Activated CD4-positive, alpha-beta T cell treated with anti-CD3 and anti-CD28 coated beads, Interleukin-2, amount 50 U/mL, for 4 hours (primary cell): ENCODE measurements at regions not wholly inside any gene's neighbourhood (a gene's known extent, or its start where the extent isn't known, plus 50 kb on each side); places are given as distances from the start of the nearest gene placed in this dataset.

ENCODE experiments used
- DNase-seq, 2 experiments: peaks; one replicate each; pipeline ENCODE4 v3.0.0-alpha.2; 2020

DNA sequence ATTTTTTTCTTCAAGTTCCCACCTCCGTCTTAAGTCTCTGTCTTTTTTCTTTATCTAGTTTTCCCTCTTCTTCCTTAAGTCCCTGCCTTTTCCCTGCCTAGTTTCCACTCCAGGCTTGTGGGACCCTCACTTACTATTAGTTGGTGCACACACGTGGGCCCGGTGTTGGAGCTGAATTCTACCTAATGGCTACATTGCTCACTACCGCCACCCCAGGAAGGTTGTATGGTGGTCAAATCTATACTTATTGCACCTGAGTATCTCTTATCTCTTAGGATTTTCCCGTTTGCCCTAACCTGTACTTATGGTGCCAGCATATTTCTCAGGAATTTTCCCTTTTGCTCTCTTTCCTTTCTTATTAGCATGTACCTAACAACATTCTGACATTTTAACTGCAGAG, 692.8 kb downstream of the EPM2A start:
- no peak for DNase-seq

DNA sequence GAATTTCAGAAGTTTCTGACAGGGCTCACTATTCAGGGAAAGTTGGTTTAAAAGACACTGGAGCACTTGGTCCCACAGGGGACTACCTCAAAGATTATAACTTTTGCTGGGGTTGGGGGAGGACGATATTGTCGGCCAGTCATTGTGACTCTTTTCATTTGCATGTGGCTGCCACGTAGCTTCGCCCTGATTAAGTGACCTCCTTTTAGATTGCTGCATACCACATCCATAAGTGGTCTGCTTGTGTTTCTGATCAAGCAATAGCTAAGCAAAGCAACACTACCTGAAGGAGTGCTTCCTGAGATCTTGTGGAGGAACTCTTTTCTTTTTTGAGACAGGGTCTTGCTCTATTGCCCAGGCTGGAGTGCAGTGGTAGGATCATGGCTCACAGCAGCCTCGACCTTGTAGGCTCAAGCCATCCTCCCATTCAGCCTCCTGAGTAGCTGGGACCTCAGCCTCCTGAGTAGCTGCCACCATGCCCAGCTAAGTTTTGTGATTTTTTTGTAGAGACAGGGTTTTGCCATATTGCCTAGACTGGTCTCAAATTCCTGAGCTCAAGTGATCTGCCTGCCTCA, 691.3 kb downstream of the EPM2A start:
- DNase-seq, result no peak

DNA sequence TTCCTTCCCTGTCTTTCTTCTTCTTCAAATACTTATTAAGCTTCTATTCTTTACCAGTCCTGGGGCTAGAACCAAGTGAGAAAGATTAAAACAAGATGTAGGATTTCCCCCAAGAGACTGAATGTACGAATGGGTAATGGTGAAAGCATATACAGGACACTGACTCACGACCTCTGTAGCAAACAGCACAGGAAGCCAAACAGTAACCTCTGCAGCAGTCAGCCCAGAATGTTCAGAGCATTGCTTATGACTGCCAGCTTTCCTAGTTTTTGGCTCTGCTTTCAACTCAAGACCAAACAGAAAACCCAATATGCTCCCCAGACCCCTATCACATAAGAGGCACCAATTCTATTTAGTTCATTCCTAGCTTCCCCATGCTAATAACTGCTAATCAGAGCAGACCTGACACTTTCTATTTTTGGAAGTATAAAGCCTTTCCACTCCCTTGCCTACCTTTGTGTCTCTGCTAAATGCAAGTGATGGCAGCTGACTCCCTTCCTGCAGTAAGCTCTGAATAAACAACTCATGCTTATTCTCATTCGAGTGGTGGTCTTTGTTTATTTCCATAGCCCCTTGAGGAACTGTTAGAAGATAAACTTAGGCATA, 690.6 kb downstream of the EPM2A start:
- no peak for DNase-seq

DNA sequence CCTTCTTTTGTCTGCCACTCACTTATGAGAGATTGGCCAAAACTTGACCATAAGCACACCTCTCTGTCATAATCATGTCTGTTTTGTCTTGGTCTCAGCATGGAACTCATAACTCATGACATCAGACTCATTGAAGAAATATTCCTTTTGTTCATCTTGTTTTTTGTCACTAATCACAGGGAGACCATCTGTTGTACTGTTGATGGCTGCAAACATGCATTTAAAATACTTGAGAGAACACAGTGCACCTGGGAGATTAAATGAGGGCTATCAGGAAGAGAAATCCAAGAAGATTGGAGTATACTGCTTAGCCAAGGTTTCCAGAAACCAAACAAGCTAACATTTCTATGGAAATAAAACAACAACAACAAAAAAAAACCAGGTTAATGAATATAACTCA, 689.7 kb downstream of the EPM2A start:
- no peak for DNase-seq

DNA sequence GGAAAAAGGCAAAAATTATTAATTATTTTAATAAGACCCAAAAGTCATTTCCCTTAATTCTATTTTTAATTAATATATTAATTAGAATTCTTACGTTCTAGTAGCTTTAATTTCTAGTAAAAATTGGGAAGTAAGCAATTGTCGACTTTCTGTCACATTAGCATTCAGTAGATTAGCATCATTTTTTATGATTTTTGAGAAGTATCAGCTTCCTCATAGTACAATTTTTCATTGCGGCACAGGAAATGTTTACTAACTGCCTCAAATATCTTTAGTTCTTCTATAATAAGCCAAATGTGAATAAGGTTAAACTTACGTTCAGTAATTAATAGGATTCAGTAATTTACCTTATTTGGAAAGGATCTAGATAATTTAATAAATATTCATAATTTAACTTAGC, 687.4 kb downstream of the EPM2A start:
- DNase-seq, result no peak

DNA sequence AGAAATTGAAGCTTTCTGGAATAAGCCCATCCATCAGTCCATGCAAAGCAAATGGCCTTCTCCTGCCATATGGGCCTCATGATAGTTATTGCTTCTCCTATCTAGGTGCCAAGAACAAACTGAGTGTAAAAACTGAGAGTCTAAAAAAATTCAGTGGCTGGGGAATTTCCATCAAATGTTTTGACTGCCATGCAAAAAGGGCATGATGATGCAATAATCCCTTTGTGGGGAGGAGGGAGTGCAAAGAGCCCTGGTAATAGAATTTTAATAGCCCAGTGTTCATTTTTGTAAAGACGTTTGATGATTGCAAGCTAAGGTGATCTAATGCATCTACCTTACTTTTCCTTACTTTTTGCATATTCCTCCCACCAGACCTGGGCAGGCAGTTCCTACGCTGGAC, 683.7 kb downstream of the EPM2A start:
- no peak for DNase-seq

DNA sequence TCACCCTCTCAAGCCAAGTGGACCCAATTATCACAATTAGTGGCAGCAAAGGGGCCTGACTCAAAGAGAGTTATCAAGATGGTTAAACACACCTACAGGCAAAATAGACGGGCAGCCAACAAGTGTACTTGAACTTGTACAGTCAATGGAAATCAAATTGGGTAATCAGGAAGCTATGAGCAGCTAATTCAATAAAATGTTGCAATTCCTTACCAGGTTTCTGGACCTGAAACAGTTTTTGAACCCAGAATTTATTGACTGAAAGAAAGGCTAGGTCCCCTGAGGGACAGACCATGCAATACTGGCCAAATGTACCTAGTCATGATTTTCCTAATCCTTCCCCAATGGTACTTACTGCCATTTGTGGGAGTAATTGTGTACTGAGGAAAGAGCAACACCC, 679.8 kb downstream of the EPM2A start:
- no peak for DNase-seq

DNA sequence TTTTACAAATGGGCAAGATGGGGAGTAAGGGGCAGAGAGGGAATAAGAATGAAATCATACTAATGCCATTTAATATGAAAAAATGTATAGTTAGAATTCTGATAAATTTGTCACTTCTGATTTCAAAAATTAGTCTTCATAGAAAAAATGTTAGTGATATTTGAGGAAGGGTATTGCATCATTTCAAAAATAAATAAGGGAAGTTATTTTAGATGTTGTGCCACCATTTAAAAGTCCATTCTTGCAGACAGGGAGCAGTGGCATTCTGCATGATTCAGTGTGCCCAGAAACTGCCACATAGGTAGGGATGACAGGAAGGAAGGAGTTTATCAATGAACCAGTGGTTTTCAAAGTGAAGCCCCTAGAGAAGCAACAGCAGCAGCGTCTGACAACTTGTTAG, 674.6 kb downstream of the EPM2A start:
- no peak for DNase-seq

DNA sequence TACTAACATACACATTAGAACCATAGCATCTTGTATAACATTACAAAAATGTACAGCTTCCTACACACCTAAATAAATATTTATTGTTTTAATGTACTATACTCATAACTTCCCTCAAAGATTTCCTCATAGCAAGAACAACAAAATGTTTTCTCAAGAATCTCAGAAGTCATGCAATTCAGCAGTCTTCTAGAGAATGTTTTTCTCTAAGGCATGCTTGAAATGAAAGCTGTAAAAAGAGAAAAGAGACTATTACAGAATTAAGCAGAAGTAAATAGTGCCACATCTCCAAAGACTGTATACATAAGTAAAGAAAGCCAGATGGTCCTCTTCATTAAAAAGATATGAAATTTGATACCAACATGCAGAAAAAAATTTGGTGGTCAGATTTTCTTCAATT, 672.2 kb downstream of the EPM2A start:
- DNase-seq, result no peak

DNA sequence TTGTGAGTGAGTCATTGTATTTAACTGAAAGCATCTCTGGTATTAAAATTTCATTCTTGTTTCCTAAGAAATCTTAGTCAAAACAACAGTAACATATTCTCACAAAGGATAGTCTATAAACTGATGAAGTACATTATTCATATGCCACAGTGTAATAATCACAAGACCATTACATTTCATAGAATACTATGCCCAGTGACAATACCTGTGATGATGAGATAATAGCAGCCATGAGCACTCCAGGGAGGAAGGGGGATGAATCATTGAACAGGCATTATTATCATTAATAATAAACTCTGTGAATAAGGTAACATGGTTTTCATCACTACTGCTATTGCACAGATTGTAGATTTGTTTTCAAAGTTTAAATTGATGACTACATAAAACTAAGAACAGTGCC, 667.9 kb downstream of the EPM2A start:
- DNase-seq, result no peak

DNA sequence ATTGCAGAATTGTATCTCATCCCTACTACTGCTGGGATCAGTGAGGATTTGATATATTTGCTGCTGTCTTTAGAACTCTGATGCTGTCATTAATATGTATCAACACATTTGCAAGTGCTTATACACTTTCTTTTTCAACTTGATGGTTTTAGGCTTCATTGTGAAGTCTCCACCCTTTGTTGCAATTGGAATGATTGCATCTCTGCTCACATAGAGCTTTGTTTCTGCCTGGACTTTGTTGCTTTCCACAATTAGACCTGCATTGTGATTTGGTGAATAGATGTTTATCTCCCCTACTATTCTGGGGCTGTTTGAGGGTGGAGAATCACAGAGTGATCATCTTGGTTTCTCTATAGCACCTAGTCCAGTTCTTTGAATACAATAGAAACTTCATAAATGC, 666.7 kb downstream of the EPM2A start:
- DNase-seq, result no peak

DNA sequence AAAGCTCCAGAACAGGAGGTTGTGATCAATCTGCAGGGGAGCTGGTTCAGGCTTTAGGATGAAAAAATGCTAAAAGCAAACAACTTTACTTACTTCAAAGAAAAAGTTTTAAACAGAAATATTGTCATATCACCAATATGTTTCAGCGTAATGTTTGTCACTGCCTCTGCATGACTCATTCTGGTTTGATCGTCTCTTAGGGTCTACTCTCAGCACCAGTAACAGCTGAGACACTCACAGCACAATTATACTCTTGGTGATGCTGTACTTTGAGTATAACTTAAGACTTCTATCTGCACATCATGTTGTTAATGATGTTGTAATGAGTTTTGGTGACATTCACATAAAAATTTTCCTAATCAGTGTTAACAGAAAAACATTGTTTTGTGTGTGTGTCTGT, 665.4 kb downstream of the EPM2A start:
- no peak for DNase-seq

DNA sequence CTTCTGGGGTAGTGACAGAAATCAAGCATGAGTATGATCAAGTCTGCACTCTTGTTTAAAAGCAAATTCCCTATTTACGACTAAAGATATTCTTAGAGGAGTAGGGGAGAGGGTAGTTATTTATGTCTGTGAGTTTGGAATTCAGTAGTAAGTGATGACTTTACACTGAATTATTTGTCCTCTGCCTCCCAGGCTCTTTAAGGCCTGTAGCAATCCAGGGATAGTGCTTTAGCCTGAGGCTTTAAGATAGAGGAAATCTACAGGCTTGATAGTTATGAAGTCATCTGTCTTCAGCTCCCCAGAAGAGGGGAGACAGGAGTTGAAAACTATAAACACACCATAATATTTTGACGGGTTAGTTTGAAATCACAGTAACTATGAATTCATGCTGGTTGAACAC, 664.5 kb downstream of the EPM2A start:
- DNase-seq, result no peak

DNA sequence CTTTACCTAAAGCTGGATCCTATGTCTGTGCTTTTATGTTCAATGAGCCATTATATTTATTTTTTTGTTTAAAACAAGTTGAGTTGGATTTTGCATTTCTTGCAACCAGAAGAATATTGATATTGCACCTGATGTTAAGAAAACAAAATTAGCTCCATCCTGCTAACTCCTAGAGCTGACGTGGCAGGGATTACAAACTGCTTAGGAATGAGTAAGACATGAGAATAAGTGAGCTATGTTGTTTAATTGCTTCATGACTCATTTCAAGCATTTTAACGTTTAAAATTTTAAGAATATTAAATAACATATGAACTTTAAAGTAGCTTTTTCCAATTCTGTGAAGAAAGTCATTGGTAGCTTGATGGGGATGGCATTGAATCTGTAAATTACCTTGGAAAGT, 663.5 kb downstream of the EPM2A start:
- no peak for DNase-seq

DNA sequence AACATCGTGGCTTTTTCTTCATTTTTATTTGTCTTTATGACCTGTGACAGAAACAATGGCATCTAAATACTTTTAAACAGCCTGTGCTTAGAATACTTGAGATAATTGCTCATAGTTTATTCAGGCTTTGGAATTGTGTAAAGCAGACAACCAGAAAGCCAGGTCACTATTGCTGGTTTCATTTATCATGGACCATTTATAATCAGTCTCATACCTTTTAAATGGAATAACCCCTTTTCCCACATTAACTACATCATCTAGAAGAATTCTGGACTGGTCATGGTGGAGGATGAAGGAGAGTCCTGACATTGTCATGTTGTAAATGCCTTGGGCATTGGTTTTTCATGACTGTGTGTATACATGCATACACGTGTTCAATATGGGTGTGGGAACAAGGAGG, 661.5 kb downstream of the EPM2A start:
- DNase-seq, result no peak

DNA sequence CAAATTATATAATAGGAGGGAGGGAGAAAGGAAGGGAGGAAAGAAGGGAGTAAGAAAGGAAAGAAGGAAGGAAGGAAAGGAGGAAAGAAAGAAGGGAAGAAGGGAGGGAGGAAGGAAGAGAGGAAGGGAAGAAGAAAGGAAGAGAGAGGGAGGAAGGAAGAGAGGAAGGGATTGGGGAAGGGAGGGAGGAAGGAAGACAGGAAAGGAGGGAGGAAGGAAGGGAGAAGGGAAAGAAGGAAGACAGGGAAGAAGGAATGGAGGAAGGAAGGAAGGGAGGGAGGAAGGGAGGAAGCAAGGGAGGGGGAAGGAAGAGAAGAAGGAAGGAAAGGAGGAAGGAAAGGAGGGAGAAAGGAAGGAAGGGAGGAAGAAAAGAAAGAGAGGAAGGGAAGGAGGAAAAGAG, 660.5 kb downstream of the EPM2A start:
- no peak for DNase-seq

DNA sequence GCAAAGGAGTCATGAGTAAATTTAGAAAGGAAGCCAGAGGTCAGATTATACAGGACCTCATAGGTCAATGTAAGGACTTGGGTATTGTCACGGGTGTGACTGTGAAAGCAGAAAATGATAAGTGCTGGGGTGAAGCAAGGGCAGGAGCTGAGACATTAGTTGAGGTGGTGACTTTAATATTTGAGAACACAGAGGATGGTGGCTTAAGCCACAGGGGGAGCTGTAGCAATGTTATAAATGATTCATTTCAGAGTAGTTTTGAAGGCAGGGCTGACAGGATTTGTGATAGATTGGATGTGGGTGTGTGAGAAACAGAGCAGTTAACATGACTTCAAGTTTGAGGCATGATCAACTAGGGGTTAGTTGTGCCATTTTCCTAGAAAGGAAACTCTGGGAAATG, 659.9 kb downstream of the EPM2A start:
- DNase-seq, result no peak

DNA sequence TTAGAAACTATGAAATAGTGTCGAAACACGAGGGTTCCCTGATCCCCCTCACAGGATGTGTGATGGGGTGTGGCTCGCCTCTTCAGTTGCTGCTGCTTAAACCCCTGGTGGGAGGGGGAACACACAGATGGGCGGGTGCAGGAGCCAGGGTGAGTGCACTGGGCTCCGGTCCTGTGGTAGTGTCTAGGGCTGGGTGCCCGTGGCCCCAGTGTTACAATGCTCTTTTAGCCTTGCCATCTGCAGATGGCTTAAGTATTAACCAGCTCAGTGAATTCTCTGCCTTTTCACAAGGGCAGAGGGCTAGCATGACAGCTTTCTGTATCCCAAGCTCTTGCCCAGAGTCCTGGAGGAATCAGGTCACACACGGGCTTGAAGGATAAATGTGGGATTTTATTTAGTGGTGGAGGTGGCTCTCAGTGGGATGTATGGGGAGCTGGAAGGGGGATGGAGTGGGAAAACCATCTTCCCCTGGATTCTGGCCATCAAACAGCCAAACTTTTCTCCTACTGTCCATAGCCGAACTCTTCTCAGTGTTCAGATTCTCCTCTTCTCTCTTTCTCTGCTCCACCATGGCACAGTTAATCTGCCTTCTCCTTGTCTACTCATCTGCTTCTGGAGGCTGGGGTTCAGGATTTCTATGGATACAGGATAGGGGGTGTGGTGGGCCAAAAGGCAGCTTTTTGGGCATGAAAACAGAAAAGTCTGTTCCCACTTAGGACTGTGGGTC, 659.0 kb downstream of the EPM2A start:
- DNase-seq, result no peak

DNA sequence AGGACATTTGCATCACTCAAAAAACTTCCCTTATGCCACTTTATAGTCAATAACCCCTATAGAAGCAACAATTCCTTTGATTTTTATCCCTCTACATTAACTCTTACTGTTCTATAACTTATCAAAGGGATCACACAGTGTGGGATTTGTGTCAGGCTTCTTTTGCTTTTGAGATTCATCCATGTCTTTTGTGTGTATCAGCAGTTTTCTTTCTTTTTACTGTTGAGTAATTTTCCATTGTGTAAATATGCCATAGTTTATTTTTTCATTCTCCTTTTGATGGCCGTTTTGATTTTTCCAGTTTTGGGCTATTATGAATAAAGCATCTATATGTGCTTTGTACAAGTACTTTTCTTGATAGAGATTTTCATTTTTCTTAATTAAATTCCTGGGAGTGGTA, 657.9 kb downstream of the EPM2A start:
- DNase-seq, result no peak

DNA sequence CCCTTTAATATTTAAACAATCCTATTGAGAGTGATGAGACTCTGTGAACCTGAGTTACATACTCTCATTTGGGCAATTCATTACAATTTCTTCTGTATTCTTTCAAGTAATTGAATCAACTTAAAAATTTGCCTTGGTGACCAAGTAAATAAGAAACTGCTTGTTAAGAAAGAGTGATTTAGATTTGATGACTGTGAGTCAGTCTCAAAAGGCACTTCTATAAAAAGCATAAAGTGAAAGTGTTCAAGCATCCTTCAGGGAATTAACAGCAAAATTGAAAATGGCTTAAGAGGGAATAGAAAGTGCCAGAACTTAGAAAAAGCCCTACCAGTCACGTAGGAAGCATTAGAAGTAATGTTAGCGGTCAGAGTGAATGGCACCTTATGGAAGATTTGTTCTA, 654.7 kb downstream of the EPM2A start:
- DNase-seq, result no peak

DNA sequence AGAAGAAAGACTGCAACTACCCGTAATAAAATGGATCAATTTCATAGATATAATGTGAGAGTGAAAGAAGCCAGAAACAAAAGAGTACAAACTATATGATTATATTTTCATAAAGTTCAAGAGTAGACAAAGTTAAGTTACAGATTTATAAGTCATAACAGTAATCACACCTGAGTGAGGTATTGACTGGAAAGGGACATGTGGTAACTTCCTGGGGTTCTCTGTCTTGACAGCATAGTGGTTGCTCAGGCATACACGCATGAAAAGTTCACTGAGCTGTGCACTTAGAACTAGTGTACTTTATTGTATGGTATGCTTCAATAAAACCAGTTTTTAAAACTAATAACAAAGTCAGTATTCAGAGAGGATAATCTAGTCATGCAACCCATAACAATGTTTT, 653.6 kb downstream of the EPM2A start:
- no peak for DNase-seq

DNA sequence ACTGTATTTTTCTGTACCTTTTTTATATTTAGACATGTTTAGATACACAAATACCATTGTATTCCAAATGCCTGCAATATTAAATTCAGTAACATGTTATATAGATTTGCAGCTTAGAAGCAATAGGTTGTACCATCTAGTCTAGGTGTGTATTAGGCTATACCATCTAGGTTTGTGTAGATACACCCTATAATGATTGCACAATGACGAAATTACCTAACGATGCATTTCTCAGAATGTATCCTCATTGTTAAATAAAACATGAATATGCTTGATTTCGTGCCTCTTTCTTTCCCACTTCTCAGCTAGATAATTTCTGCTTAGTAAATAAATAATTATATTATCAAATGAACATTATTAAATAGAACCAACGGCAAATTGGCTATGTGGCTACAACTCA, 653.0 kb downstream of the EPM2A start:
- no peak for DNase-seq

DNA sequence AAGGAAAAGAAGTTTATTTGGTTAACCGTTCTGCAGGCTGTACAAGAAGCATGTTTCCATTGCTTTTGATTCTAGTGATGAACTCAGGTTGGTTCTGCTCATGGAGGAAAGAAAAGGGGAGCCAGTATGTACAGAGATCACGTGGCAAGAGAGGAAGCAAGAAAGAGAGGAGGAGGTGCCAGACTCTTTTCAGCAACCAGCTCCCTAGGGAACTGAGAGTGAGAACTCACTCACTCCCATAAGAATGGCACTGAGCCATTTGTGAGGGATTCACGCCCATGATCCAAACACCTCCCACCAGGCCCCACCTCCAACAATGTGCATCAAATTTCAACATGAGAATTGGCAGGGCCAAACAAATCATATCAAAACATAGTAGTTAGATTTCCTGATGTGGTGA, 649.1 kb downstream of the EPM2A start:
- DNase-seq, result no peak

DNA sequence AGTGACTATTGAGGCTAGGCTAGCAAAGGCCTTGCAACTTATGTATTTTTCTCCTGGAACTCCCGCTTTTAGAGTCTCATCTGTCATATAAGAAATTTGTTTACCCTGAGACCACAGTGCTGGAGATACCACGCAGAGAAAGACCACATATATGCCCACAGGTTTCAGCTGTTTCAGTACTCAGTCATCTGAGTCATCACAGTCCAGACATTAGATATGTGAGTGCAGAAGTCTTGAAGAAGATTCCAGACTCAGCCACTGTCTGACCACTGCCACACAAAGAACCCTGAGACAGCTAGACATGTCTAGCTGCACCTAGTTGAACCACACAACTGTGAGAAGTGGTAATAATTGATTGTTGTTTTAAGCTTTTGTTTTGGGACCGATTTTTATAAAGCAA, 648.3 kb downstream of the EPM2A start:
- DNase-seq, result no peak
